Neural cell (in vitro differentiated cells): ENCODE measurements at regions not wholly inside any gene's neighbourhood (a gene's known extent, or its start where the extent isn't known, plus 50 kb on each side); places are given as distances from the start of the nearest gene placed in this dataset.

Experiments used
- H2AFZ ChIP-seq: fragments of 200-600, 300-800 bp; sonication (generic), shearing (Covaris generic); 2 replicates; pipeline ENCODE4 v1.6.0; 2014; ENCODE audit warnings: low read depth, mild to moderate bottlenecking, antibody characterized with exemption, low read length, moderate library complexity
- H3F3A ChIP-seq: fragments of 200-600 bp; shearing (Covaris generic); 2 replicates; pipeline ENCODE4 v1.6.1; 2016; ENCODE audit warnings: mild to moderate bottlenecking, moderate library complexity, mixed read lengths, antibody characterized with exemption, low read length; ENCODE audit not compliant: insufficient read depth, poor library complexity, severe bottlenecking
- H3K27ac ChIP-seq: fragments of 200-600, 300-800 bp; sonication (generic), shearing (Covaris generic); 2 replicates; pipeline ENCODE4 v1.5.1; 2014; ENCODE audit warnings: mild to moderate bottlenecking, low read length, moderate library complexity
- H3K27me3 ChIP-seq: fragments of 300-800, 200-600 bp; sonication (generic), shearing (Covaris generic); 2 replicates; pipeline ENCODE4 v1.6.0; 2014; ENCODE audit warnings: mild to moderate bottlenecking, low read depth, low read length, moderate library complexity; ENCODE audit not compliant: insufficient read depth
- H3K36me3 ChIP-seq: fragments of 300-800, 200-600 bp; sonication (generic), shearing (Covaris generic); 2 replicates; pipeline ENCODE4 v1.5.1; 2014; ENCODE audit warnings: mild to moderate bottlenecking, antibody characterized with exemption, low read length, moderate library complexity; ENCODE audit not compliant: insufficient read depth
- H3K4me2 ChIP-seq: fragments of 300-800, 200-600 bp; sonication (generic), shearing (Covaris generic); 2 replicates; pipeline ENCODE4 v1.6.0; 2014; ENCODE audit warnings: mild to moderate bottlenecking, low read length
- H3K4me3 ChIP-seq: fragments of 300-800, 200-600 bp; sonication (generic), shearing (Covaris generic); 2 replicates; pipeline ENCODE4 v1.5.1; 2014; ENCODE audit warnings: mild to moderate bottlenecking, low read length, moderate library complexity
- H3K79me2 ChIP-seq: fragments of 200-600 bp; shearing (Covaris generic); replicated peaks from 2 replicates; pipeline ENCODE4 v1.6.0; 2014; ENCODE audit warnings: mild to moderate bottlenecking, low read length, moderate library complexity; ENCODE audit not compliant: insufficient read depth
- H3K9ac ChIP-seq: fragments of 300-800, 200-600 bp; sonication (generic), shearing (Covaris generic); 2 replicates; pipeline ENCODE4 v1.6.1; 2016; ENCODE audit warnings: mild to moderate bottlenecking, low read length, mixed read lengths
- H3K9me2 ChIP-seq: fragments of 200-600 bp; shearing (Covaris generic); 2 replicates; pipeline ENCODE4 v1.6.1; 2016; ENCODE audit warnings: mild to moderate bottlenecking, low read length, mixed read lengths; ENCODE audit not compliant: insufficient read depth
- H3K9me3 ChIP-seq: fragments of 200-600, 300-800 bp; sonication (generic), shearing (Covaris generic); 2 replicates; pipeline ENCODE4 v1.6.1; 2016; ENCODE audit warnings: mild to moderate bottlenecking, mixed run types, low read length, moderate library complexity, mixed read lengths
- H4K20me1 ChIP-seq: fragments of 200-600 bp; shearing (Covaris generic); 2 replicates; pipeline ENCODE4 v1.6.1; 2016; ENCODE audit warnings: mild to moderate bottlenecking, mixed run types; ENCODE audit not compliant: insufficient read depth
- CTCF ChIP-seq: fragments of 450-650 bp; IDR thresholded peaks from 2 replicates; pipeline ENCODE4 v1.5.1; 2014; ENCODE audit warnings: antibody characterized with exemption, mild to moderate bottlenecking, moderate library complexity; ENCODE audit not compliant: poor library complexity, severe bottlenecking
- EP300 ChIP-seq: fragments of 450-650 bp; conservative IDR thresholded peaks from 2 replicates; pipeline ENCODE4 v1.6.1; 2014; ENCODE audit warnings: antibody characterized with exemption, mild to moderate bottlenecking, moderate library complexity; ENCODE audit not compliant: poor library complexity, severe bottlenecking
- EZH2 ChIP-seq: fragments of 200-600, 300-800 bp; shearing (Covaris generic), sonication (generic); IDR thresholded peaks from 2 replicates; pipeline ENCODE4 v1.6.1; 2014; ENCODE audit warnings: antibody characterized with exemption, low read length, borderline replicate concordance, mild to moderate bottlenecking; ENCODE audit not compliant: insufficient read depth, poor library complexity, severe bottlenecking
- MXI1 ChIP-seq: fragments of 450-650 bp; conservative IDR thresholded peaks from 2 replicates; pipeline ENCODE4 v1.6.1; 2014; ENCODE audit warnings: antibody characterized with exemption, mild to moderate bottlenecking; ENCODE audit not compliant: poor library complexity, severe bottlenecking
- POLR2AphosphoS5 ChIP-seq: IDR thresholded peaks from 2 replicates; pipeline ENCODE4 v1.6.1; 2012
- RAD21 ChIP-seq: fragments of 450-650 bp; conservative IDR thresholded peaks from 2 replicates; pipeline ENCODE4 v1.6.1; 2014; ENCODE audit warnings: antibody characterized with exemption, mild to moderate bottlenecking, moderate library complexity
- REST ChIP-seq: IDR thresholded peaks from 2 replicates; pipeline ENCODE4 v1.6.1; 2012; ENCODE audit warnings: borderline replicate concordance
- SMC3 ChIP-seq: fragments of 450-650 bp; conservative IDR thresholded peaks from 2 replicates; pipeline ENCODE4 v1.6.1; 2014; ENCODE audit warnings: antibody characterized with exemption, mild to moderate bottlenecking, moderate library complexity; ENCODE audit not compliant: poor library complexity
- TAF1 ChIP-seq: IDR thresholded peaks from 2 replicates; pipeline ENCODE4 v1.6.1; 2012; ENCODE audit warnings: low read depth

GRCh38 chr1:113279776-113280391 lies 110.4 kb upstream of the MAGI3 start:
- no peak overlapping the region for H3K4me3 ChIP-seq
- H3K36me3 ChIP-seq, result no peaks in the 10 kb centered on the region
- no peak overlapping the region for H2AFZ ChIP-seq
- H4K20me1 ChIP-seq, result no peaks in the 10 kb centered on the region
- H3K79me2 ChIP-seq, result no peaks in the 10 kb centered on the region
- H3K4me2 ChIP-seq, result no peak overlapping the region
- H3F3A ChIP-seq, result no peaks in the 10 kb centered on the region
- no peak overlapping the region for H3K27ac ChIP-seq
- no peak overlapping the region for H3K9ac ChIP-seq
- H3K9me2 ChIP-seq, result no peaks in the 10 kb centered on the region
- H3K27me3 ChIP-seq, result no peaks in the 10 kb centered on the region
- no peak for TF ChIP-seq POLR2AphosphoS5
- no peaks in the 10 kb centered on the region for H3K9me3 ChIP-seq

- Histone ChIP-seq H3K4me2 (no peak overlapping the region), H3K36me3 (no peaks in the 10 kb centered on the region), H2AFZ (no peak overlapping the region), H3K27me3 (no peaks in the 10 kb centered on the region), H3F3A (no peaks in the 10 kb centered on the region), H3K9ac (no peak overlapping the region), H4K20me1 (no peaks in the 10 kb centered on the region), H3K79me2 (no peaks in the 10 kb centered on the region), H3K27ac (no peak overlapping the region), H3K4me3 (no peak overlapping the region), H3K9me2 (no peaks in the 10 kb centered on the region), H3K9me3 (no peaks in the 10 kb centered on the region)
- TF ChIP-seq MXI1 (no peak), CTCF (no peak), EP300 (no peak), POLR2AphosphoS5 (no peak), TAF1 (no peak), RAD21 (no peak), SMC3 (no peak), EZH2 (no peak), REST (no peak)
Measured at GRCh38 chr1:113280581-113280980, 109.7 kb upstream of the MAGI3 start.

- Histone ChIP-seq H3K9ac (no peak overlapping the region), H3K4me3 (no peak overlapping the region), H2AFZ (no peak overlapping the region), H3K9me3 (no peaks in the 10 kb centered on the region), H3K27me3 (no peaks in the 10 kb centered on the region), H3K4me2 (no peak overlapping the region), H3K27ac (no peak overlapping the region), H3F3A (no peaks in the 10 kb centered on the region), H3K79me2 (no peaks in the 10 kb centered on the region), H3K36me3 (no peaks in the 10 kb centered on the region), H4K20me1 (no peaks in the 10 kb centered on the region), H3K9me2 (no peaks in the 10 kb centered on the region)
- TF ChIP-seq SMC3, result no peak
- TF ChIP-seq CTCF, result no peak
- TF ChIP-seq RAD21, result no peak
- TF ChIP-seq MXI1, result no peak
- TF ChIP-seq TAF1, result no peak
- no peak for TF ChIP-seq EP300
- no peak for TF ChIP-seq REST
- TF ChIP-seq EZH2, result no peak
- no peak for TF ChIP-seq POLR2AphosphoS5
Measured at GRCh38 chr1:113281550-113281949, 108.8 kb upstream of the MAGI3 start.
